ENCODE measurements at regions not wholly inside any gene's neighbourhood (a gene's known extent, or its start where the extent isn't known, plus 50 kb on each side); places are given as distances from the start of the nearest gene placed in this dataset.

DNA sequence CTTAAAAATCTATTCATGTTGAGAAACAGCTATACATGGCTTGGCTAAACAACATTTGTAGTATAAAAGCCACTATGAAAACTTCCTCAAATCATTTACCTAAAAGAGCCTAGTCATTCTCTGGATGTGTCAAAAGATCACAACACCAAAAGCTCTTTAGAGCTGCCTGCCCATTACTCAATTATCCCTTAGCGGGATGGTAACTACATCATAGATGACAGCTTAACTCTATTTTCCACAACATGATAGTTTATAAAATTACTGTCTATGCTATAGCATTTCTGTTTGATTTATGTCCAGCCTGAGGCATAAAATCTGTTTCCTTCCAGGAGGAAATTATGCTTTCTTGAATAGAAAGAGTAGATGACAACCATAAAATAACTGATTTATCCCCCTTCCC lies 777.6 kb upstream of the HS3ST5 start:
- Histone ChIP-seq H3K27ac (ENCODE audit: insufficient read depth in 1 of 2, low read depth in 1 of 2, low read length in 2 of 2, poor library complexity in 1 of 2, severe bottlenecking in 2 of 2) (no peak overlapping the region), H3K4me3 (ENCODE audit: control insufficient read depth in 1 of 7, extremely low read depth in 1 of 7, insufficient read depth in 4 of 7, low read depth in 2 of 7, low read length in 6 of 7) (no peak overlapping the region), H3K36me3 (ENCODE audit: control insufficient read depth in 4 of 4, insufficient read depth in 4 of 4, low read length in 3 of 4) (no peaks in the 10 kb centered on the region), H3K9me3 (ENCODE audit: control extremely low read depth in 1 of 5, control insufficient read depth in 4 of 5, insufficient read depth in 2 of 5, low read depth in 1 of 5, low read length in 4 of 5) (no peaks in the 10 kb centered on the region), H3K4me1 (ENCODE audit: control extremely low read depth in 1 of 4, control insufficient read depth in 4 of 4, insufficient read depth in 4 of 4, low read length in 3 of 4) (no peaks in the 10 kb centered on the region), H3K27me3 (replicated peaks in 2 of 5; ENCODE audit: control insufficient read depth in 4 of 5, insufficient read depth in 5 of 5, low read length in 4 of 5) (no peaks in the 10 kb centered on the region)
- no CpG with 5 or more reads among the region's 1 CpG for WGBS (ENCODE audit: insufficient coverage)
- CTCF ChIA-PET = no interaction called here
- DNase-seq = no peak
- POLR2A ChIA-PET = no interaction called here

DNA sequence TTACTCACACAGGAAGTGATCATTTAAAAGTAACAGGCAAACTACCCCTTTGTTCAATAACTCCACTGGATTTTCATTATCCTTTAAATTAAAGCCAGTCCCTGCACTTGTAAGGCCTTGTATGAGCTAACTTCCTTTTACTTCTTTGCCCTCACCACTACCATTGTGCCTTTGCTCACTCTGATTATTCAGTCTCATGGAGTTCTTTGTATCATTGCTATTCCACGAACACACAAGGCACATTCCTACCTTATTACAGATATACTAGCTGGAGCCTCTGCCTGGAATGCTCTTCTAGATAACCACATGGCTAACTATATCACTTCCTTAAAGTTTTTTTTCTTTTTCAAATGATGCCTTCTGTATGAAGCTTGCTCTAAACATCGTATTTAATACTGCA lies 748.6 kb upstream of the HS3ST5 start:
- peaks cover 0 to 2% (median 0%) of the 10 kb centered on the region in 5 experiments for H3K9me3 ChIP-seq (ENCODE audit: control extremely low read depth in 1 of 5, control insufficient read depth in 4 of 5, insufficient read depth in 2 of 5, low read depth in 1 of 5, low read length in 4 of 5)
- H3K36me3 ChIP-seq (ENCODE audit: control insufficient read depth in 4 of 4, insufficient read depth in 4 of 4, low read length in 3 of 4) = no peaks in the 10 kb centered on the region
- H3K27me3 ChIP-seq (replicated peaks in 2 of 5; ENCODE audit: control insufficient read depth in 4 of 5, insufficient read depth in 5 of 5, low read length in 4 of 5) = no peaks in the 10 kb centered on the region
- H3K4me3 ChIP-seq (ENCODE audit: control insufficient read depth in 1 of 7, extremely low read depth in 1 of 7, insufficient read depth in 4 of 7, low read depth in 2 of 7, low read length in 6 of 7) = no peak overlapping the region
- H3K27ac ChIP-seq (ENCODE audit: insufficient read depth in 1 of 2, low read depth in 1 of 2, low read length in 2 of 2, poor library complexity in 1 of 2, severe bottlenecking in 2 of 2) = no peak overlapping the region
- CTCF ChIA-PET = no interaction called here
- no peaks in the 10 kb centered on the region for H3K4me1 ChIP-seq (ENCODE audit: control extremely low read depth in 1 of 4, control insufficient read depth in 4 of 4, insufficient read depth in 4 of 4, low read length in 3 of 4)
- POLR2A ChIA-PET = no interaction called here
- 80% methylated on average over 1 of the region's 2 CpGs for WGBS (ENCODE audit: insufficient coverage)
- no peak for DNase-seq

DNA sequence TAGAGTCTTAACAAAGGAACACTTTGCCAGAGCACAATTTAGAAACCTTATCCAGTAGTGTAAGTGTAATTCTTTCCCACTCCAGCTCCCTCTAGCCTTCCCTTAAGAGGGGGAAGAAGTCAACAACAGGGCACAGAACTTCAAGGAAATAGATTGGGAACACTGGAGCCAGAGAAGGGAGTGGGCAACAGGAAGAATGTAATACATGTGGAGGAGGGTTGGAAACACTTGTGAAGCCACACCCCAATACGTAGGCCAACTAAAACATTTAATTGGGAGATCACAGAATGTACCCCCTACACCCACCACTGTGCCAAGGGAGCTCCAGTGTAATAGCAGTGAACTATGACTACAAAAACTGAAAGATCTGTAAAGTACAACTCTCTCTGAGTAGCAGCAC lies 735.7 kb upstream of the HS3ST5 start:
- no peaks in the 10 kb centered on the region for H3K4me1 ChIP-seq (ENCODE audit: control extremely low read depth in 1 of 4, control insufficient read depth in 4 of 4, insufficient read depth in 4 of 4, low read length in 3 of 4)

GRCh38 chr6:115071962-115072361 lies 729.1 kb upstream of the HS3ST5 start:
- CTCF ChIA-PET = no interaction called here
- H3K9me3 ChIP-seq (ENCODE audit: control extremely low read depth in 1 of 5, control insufficient read depth in 4 of 5, insufficient read depth in 2 of 5, low read depth in 1 of 5, low read length in 4 of 5) = peaks cover 0 to 7% (median 4%) of the 10 kb centered on the region in 5 experiments
- H3K4me1 ChIP-seq (ENCODE audit: control extremely low read depth in 1 of 4, control insufficient read depth in 4 of 4, insufficient read depth in 4 of 4, low read length in 3 of 4) = peaks cover 0 to 4% (median 1%) of the 10 kb centered on the region in 4 experiments
- POLR2A ChIA-PET = no interaction called here
- no peak overlapping the region for H3K27ac ChIP-seq (ENCODE audit: insufficient read depth in 1 of 2, low read depth in 1 of 2, low read length in 2 of 2, poor library complexity in 1 of 2, severe bottlenecking in 2 of 2)
- no peaks in the 10 kb centered on the region for H3K36me3 ChIP-seq (ENCODE audit: control insufficient read depth in 4 of 4, insufficient read depth in 4 of 4, low read length in 3 of 4)
- WGBS (ENCODE audit: insufficient coverage) = no CpG with 5 or more reads among the region's 1 CpG
- H3K27me3 ChIP-seq (replicated peaks in 2 of 5; ENCODE audit: control insufficient read depth in 4 of 5, insufficient read depth in 5 of 5, low read length in 4 of 5) = no peaks in the 10 kb centered on the region
- no peak overlapping the region for H3K4me3 ChIP-seq (ENCODE audit: control insufficient read depth in 1 of 7, extremely low read depth in 1 of 7, insufficient read depth in 4 of 7, low read depth in 2 of 7, low read length in 6 of 7)
- DNase-seq = no peak

More for the DNA sequence above, 735.7 kb upstream of the HS3ST5 start:
- Histone ChIP-seq H3K9me3 (ENCODE audit: control extremely low read depth in 1 of 5, control insufficient read depth in 4 of 5, insufficient read depth in 2 of 5, low read depth in 1 of 5, low read length in 4 of 5) (no peaks in the 10 kb centered on the region), H3K36me3 (ENCODE audit: control insufficient read depth in 4 of 4, insufficient read depth in 4 of 4, low read length in 3 of 4) (no peaks in the 10 kb centered on the region), H3K27ac (ENCODE audit: insufficient read depth in 1 of 2, low read depth in 1 of 2, low read length in 2 of 2, poor library complexity in 1 of 2, severe bottlenecking in 2 of 2) (no peak overlapping the region), H3K27me3 (replicated peaks in 2 of 5; ENCODE audit: control insufficient read depth in 4 of 5, insufficient read depth in 5 of 5, low read length in 4 of 5) (no peaks in the 10 kb centered on the region), H3K4me3 (ENCODE audit: control insufficient read depth in 1 of 7, extremely low read depth in 1 of 7, insufficient read depth in 4 of 7, low read depth in 2 of 7, low read length in 6 of 7) (no peak overlapping the region)
- no peak for DNase-seq
- POLR2A ChIA-PET = no interaction called here
- WGBS (ENCODE audit: insufficient coverage) = no CpG with 5 or more reads among the region's 1 CpG
- CTCF ChIA-PET = no interaction called here

GRCh38 chr6:115067690-115068447 lies 725.0 kb upstream of the HS3ST5 start:
- no peaks in the 10 kb centered on the region for H3K27me3 ChIP-seq (replicated peaks in 2 of 5; ENCODE audit: control insufficient read depth in 4 of 5, insufficient read depth in 5 of 5, low read length in 4 of 5)
- peaks cover 0 to 7% (median 4%) of the 10 kb centered on the region in 5 experiments for H3K9me3 ChIP-seq (ENCODE audit: control extremely low read depth in 1 of 5, control insufficient read depth in 4 of 5, insufficient read depth in 2 of 5, low read depth in 1 of 5, low read length in 4 of 5)
- CTCF ChIA-PET = no interaction called here

DNA sequence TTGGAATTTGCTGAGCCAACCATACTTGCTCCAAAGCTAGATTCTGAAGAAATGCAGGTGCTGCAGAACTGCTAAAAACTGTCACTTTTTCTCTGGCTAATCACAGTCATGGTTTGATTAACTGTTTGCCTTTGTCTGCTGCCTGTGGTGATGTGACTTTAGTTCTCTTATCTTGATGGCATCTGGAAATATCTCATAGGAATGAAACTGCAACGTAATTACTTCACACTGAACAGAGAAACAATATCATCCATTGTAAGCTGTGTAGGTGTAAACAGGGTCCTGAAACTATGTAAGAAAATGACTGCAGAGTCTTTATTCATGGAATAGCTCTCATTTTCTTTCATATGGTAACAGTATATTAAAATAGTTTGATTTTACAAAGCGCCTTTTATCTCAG lies 721.9 kb upstream of the HS3ST5 start:
- WGBS (ENCODE audit: insufficient coverage) = no CpG with 5 or more reads among the region's 2 CpGs
- no peak for DNase-seq
- ChIA-PET CTCF (no interaction called here), POLR2A (no interaction called here)
- H3K9me3 ChIP-seq (ENCODE audit: control extremely low read depth in 1 of 5, control insufficient read depth in 4 of 5, insufficient read depth in 2 of 5, low read depth in 1 of 5, low read length in 4 of 5) = no peaks in the 10 kb centered on the region
- no peak overlapping the region for H3K27ac ChIP-seq (ENCODE audit: insufficient read depth in 1 of 2, low read depth in 1 of 2, low read length in 2 of 2, poor library complexity in 1 of 2, severe bottlenecking in 2 of 2)
- no peak overlapping the region for H3K4me3 ChIP-seq (ENCODE audit: control insufficient read depth in 1 of 7, extremely low read depth in 1 of 7, insufficient read depth in 4 of 7, low read depth in 2 of 7, low read length in 6 of 7)
- peaks cover 0 to 4% (median 1%) of the 10 kb centered on the region in 4 experiments for H3K4me1 ChIP-seq (ENCODE audit: control extremely low read depth in 1 of 4, control insufficient read depth in 4 of 4, insufficient read depth in 4 of 4, low read length in 3 of 4)
- H3K36me3 ChIP-seq (ENCODE audit: control insufficient read depth in 4 of 4, insufficient read depth in 4 of 4, low read length in 3 of 4) = no peaks in the 10 kb centered on the region
- H3K27me3 ChIP-seq (replicated peaks in 2 of 5; ENCODE audit: control insufficient read depth in 4 of 5, insufficient read depth in 5 of 5, low read length in 4 of 5) = no peaks in the 10 kb centered on the region

More at GRCh38 chr6:115067690-115068447, 725.0 kb upstream of the HS3ST5 start:
- DNase-seq = no peak
- WGBS (ENCODE audit: insufficient coverage) = 20% methylated on average over 1 of the region's 6 CpGs
- Histone ChIP-seq H3K4me1 (ENCODE audit: control extremely low read depth in 1 of 4, control insufficient read depth in 4 of 4, insufficient read depth in 4 of 4, low read length in 3 of 4) (peaks cover 0 to 4% (median 1%) of the 10 kb centered on the region in 4 experiments), H3K4me3 (ENCODE audit: control insufficient read depth in 1 of 7, extremely low read depth in 1 of 7, insufficient read depth in 4 of 7, low read depth in 2 of 7, low read length in 6 of 7) (no peak overlapping the region), H3K27ac (ENCODE audit: insufficient read depth in 1 of 2, low read depth in 1 of 2, low read length in 2 of 2, poor library complexity in 1 of 2, severe bottlenecking in 2 of 2) (no peak overlapping the region), H3K36me3 (ENCODE audit: control insufficient read depth in 4 of 4, insufficient read depth in 4 of 4, low read length in 3 of 4) (no peaks in the 10 kb centered on the region)
- POLR2A ChIA-PET = no interaction called here

DNA sequence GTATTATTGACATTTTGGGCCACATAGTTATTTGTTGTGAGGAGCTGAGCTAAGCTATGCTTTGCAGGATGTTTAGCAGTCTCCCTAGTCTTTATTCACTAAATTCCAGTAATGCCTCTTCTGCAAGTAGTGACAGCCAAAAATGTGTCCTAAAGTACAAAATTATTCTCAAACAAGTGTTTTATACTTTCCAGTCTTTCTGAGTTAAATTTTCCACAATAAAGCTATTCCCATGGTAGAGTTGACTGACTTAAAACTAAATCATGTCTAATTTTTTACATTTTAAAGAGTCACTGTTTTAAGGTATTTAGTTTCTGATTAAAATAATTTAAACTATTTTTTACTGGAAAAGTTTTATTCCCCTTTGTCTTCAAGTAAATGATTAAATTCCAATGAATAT lies 717.8 kb upstream of the HS3ST5 start:
- no peaks in the 10 kb centered on the region for H3K27me3 ChIP-seq (replicated peaks in 2 of 5; ENCODE audit: control insufficient read depth in 4 of 5, insufficient read depth in 5 of 5, low read length in 4 of 5)
- H3K4me1 ChIP-seq (ENCODE audit: control extremely low read depth in 1 of 4, control insufficient read depth in 4 of 4, insufficient read depth in 4 of 4, low read length in 3 of 4) = peaks cover 0 to 8% (median 4%) of the 10 kb centered on the region in 4 experiments
- CTCF ChIA-PET = no interaction called here
- no peak overlapping the region for H3K27ac ChIP-seq (ENCODE audit: insufficient read depth in 1 of 2, low read depth in 1 of 2, low read length in 2 of 2, poor library complexity in 1 of 2, severe bottlenecking in 2 of 2)
- no peaks in the 10 kb centered on the region for H3K36me3 ChIP-seq (ENCODE audit: control insufficient read depth in 4 of 4, insufficient read depth in 4 of 4, low read length in 3 of 4)
- DNase-seq = no peak
- H3K9me3 ChIP-seq (ENCODE audit: control extremely low read depth in 1 of 5, control insufficient read depth in 4 of 5, insufficient read depth in 2 of 5, low read depth in 1 of 5, low read length in 4 of 5) = no peaks in the 10 kb centered on the region
- no peak overlapping the region for H3K4me3 ChIP-seq (ENCODE audit: control insufficient read depth in 1 of 7, extremely low read depth in 1 of 7, insufficient read depth in 4 of 7, low read depth in 2 of 7, low read length in 6 of 7)
- POLR2A ChIA-PET = no interaction called here
